Activated CD8-positive, alpha-beta T cell treated with anti-CD3 and anti-CD28 coated beads, Interleukin-2, amount 10 ng/mL, durations not matched to agents 7 days and 5 days (primary cell): ENCODE measurements at regions not wholly inside any gene's neighbourhood (a gene's known extent, or its start where the extent isn't known, plus 50 kb on each side); places are given as distances from the start of the nearest gene placed in this dataset.
"Not testable (repeated sequence)": the region's sequence is repeated elsewhere in the genome, so short reads cannot be mapped to it uniquely, and the experiment has no call there.

Source experiments
- ATAC-seq: fragments of 150-1000 bp; cut with Tn5 transposase; one replicate; pipeline ENCODE4 v1.10.0; 2021; ENCODE audit warnings: moderate library complexity
- CTCF ChIA-PET: fragments of 350-600 bp; sonication (Branson Sonifier 250); formaldehyde crosslinking; loops from one replicate; lab custom pipeline; 2021; ENCODE audit warnings: antibody characterized with exemption; lab: Charles Lee
- POLR2A ChIA-PET: fragments of 350-600 bp; sonication (Branson Sonifier 250); formaldehyde crosslinking; loops from one replicate; lab custom pipeline; 2021; ENCODE audit warnings: antibody characterized with exemption; lab: Charles Lee
- DNase-seq: peaks from one replicate; pipeline ENCODE4 v3.0.0-alpha.2; 2020
- H3K27ac Mint-ChIP-seq: one replicate; pipeline ENCODE4 v1.8.0; 2021; ENCODE audit warnings: mild to moderate bottlenecking, mixed read lengths
- H3K27me3 Mint-ChIP-seq: one replicate; pipeline ENCODE4 v1.8.0; 2021; ENCODE audit warnings: low read depth, mixed read lengths
- H3K36me3 Mint-ChIP-seq: one replicate; pipeline ENCODE4 v1.8.0; 2021; ENCODE audit warnings: low read depth, mixed read lengths
- H3K4me1 Mint-ChIP-seq: one replicate; pipeline ENCODE4 v1.8.0; 2021; ENCODE audit warnings: low read depth, mixed read lengths
- H3K4me3 Mint-ChIP-seq: one replicate; pipeline ENCODE4 v1.8.0; 2021; ENCODE audit warnings: mild to moderate bottlenecking, mixed read lengths
- H3K9me3 Mint-ChIP-seq: one replicate; pipeline ENCODE4 v1.8.0; 2022; ENCODE audit warnings: mixed read lengths; ENCODE audit not compliant: insufficient read depth

- POLR2A ChIA-PET: no interaction called here
- DNase-seq (no peak), ATAC-seq (no peak)
- H3K36me3 Mint-ChIP-seq: no peaks in the 10 kb centered on the region
- H3K9me3 Mint-ChIP-seq: no peaks in the 10 kb centered on the region
- no peaks in the 10 kb centered on the region for H3K4me1 Mint-ChIP-seq
- no peak overlapping the region for H3K27ac Mint-ChIP-seq
- no peaks in the 10 kb centered on the region for H3K27me3 Mint-ChIP-seq
- CTCF ChIA-PET: no interaction called here
- no peak overlapping the region for H3K4me3 Mint-ChIP-seq
These were observed 882.9 kb upstream of the AMELY start for GRCh38 chrY:7794441-7794840.

GRCh38 chrY:7793989-7794388 lies 882.4 kb upstream of the AMELY start:
- DNase-seq (no peak), ATAC-seq (no peak)
- no peaks in the 10 kb centered on the region for H3K27me3 Mint-ChIP-seq
- H3K27ac Mint-ChIP-seq: no peak overlapping the region
- H3K4me3 Mint-ChIP-seq: no peak overlapping the region
- ChIA-PET POLR2A (no interaction called here), CTCF (no interaction called here)
- H3K36me3 Mint-ChIP-seq: no peaks in the 10 kb centered on the region
- no peaks in the 10 kb centered on the region for H3K9me3 Mint-ChIP-seq
- no peaks in the 10 kb centered on the region for H3K4me1 Mint-ChIP-seq

GRCh38 chrY:7792431-7792830 lies 880.9 kb upstream of the AMELY start:
- no peak for DNase-seq
- ChIA-PET POLR2A (no interaction called here), CTCF (no interaction called here)
- no peak overlapping the region for H3K27ac Mint-ChIP-seq
- no peak for ATAC-seq
- H3K4me1 Mint-ChIP-seq: no peaks in the 10 kb centered on the region
- H3K9me3 Mint-ChIP-seq: no peaks in the 10 kb centered on the region
- no peaks in the 10 kb centered on the region for H3K27me3 Mint-ChIP-seq
- H3K36me3 Mint-ChIP-seq: no peaks in the 10 kb centered on the region
- no peak overlapping the region for H3K4me3 Mint-ChIP-seq

- H3K27me3 Mint-ChIP-seq: no peaks in the 10 kb centered on the region
- ChIA-PET CTCF (no interaction called here), POLR2A (no interaction called here)
- H3K27ac Mint-ChIP-seq: no peak overlapping the region
- H3K36me3 Mint-ChIP-seq: no peaks in the 10 kb centered on the region
- ATAC-seq: no peak
- H3K4me1 Mint-ChIP-seq: no peaks in the 10 kb centered on the region
- DNase-seq: no peak
- H3K9me3 Mint-ChIP-seq: no peaks in the 10 kb centered on the region
- H3K4me3 Mint-ChIP-seq: no peak overlapping the region
These were observed 869.9 kb upstream of the AMELY start for GRCh38 chrY:7781501-7781900.

GRCh38 chrY:7775436-7775835 lies 863.9 kb upstream of the AMELY start:
- H3K4me3 Mint-ChIP-seq, CTCF ChIA-PET, POLR2A ChIA-PET, ATAC-seq, H3K9me3 Mint-ChIP-seq, H3K27ac Mint-ChIP-seq, DNase-seq, H3K4me1 Mint-ChIP-seq, H3K27me3 Mint-ChIP-seq, H3K36me3 Mint-ChIP-seq: not testable (repeated sequence)

GRCh38 chrY:7771771-7772170 lies 860.2 kb upstream of the AMELY start:
- no peak for ATAC-seq
- Mint-ChIP-seq H3K4me1 (no peaks in the 10 kb centered on the region), H3K27ac (no peak overlapping the region), H3K4me3 (no peak overlapping the region), H3K36me3 (no peaks in the 10 kb centered on the region), H3K27me3 (no peaks in the 10 kb centered on the region), H3K9me3 (no peaks in the 10 kb centered on the region)
- DNase-seq: no peak
- ChIA-PET POLR2A (no interaction called here), CTCF (no interaction called here)

GRCh38 chrY:7769790-7770375 lies 858.3 kb upstream of the AMELY start:
- no peaks in the 10 kb centered on the region for H3K36me3 Mint-ChIP-seq
- H3K27me3 Mint-ChIP-seq: no peaks in the 10 kb centered on the region
- no peaks in the 10 kb centered on the region for H3K4me1 Mint-ChIP-seq
- DNase-seq: no peak
- ChIA-PET CTCF (no interaction called here), POLR2A (no interaction called here)
- ATAC-seq: no peak
- H3K9me3 Mint-ChIP-seq: no peaks in the 10 kb centered on the region
- H3K4me3 Mint-ChIP-seq: no peak overlapping the region
- no peak overlapping the region for H3K27ac Mint-ChIP-seq

GRCh38 chrY:7768901-7769300 lies 857.3 kb upstream of the AMELY start:
- DNase-seq (no peak), ATAC-seq (no peak)
- no peak overlapping the region for H3K27ac Mint-ChIP-seq
- CTCF ChIA-PET: no interaction called here
- no peaks in the 10 kb centered on the region for H3K36me3 Mint-ChIP-seq
- no peaks in the 10 kb centered on the region for H3K27me3 Mint-ChIP-seq
- no peak overlapping the region for H3K4me3 Mint-ChIP-seq
- POLR2A ChIA-PET: no interaction called here
- H3K9me3 Mint-ChIP-seq: no peaks in the 10 kb centered on the region
- no peaks in the 10 kb centered on the region for H3K4me1 Mint-ChIP-seq

GRCh38 chrY:7753711-7754110 lies 842.2 kb upstream of the AMELY start:
- Mint-ChIP-seq H3K4me3 (no peak overlapping the region), H3K9me3 (no peaks in the 10 kb centered on the region), H3K27ac (no peak overlapping the region), H3K36me3 (no peaks in the 10 kb centered on the region), H3K27me3 (no peaks in the 10 kb centered on the region), H3K4me1 (no peaks in the 10 kb centered on the region)
- ChIA-PET POLR2A (no interaction called here), CTCF (no interaction called here)
- DNase-seq (no peak), ATAC-seq (no peak)

- H3K27ac Mint-ChIP-seq: no peak overlapping the region
- DNase-seq (no peak), ATAC-seq (no peak)
- no peaks in the 10 kb centered on the region for H3K36me3 Mint-ChIP-seq
- no peaks in the 10 kb centered on the region for H3K27me3 Mint-ChIP-seq
- ChIA-PET POLR2A (no interaction called here), CTCF (no interaction called here)
- H3K9me3 Mint-ChIP-seq: no peaks in the 10 kb centered on the region
- no peaks in the 10 kb centered on the region for H3K4me1 Mint-ChIP-seq
- no peak overlapping the region for H3K4me3 Mint-ChIP-seq
These were observed 835.2 kb upstream of the AMELY start for GRCh38 chrY:7746781-7747180.

- Mint-ChIP-seq H3K27ac (no peak overlapping the region), H3K27me3 (no peaks in the 10 kb centered on the region), H3K4me3 (no peak overlapping the region), H3K36me3 (no peaks in the 10 kb centered on the region), H3K4me1 (no peaks in the 10 kb centered on the region), H3K9me3 (no peaks in the 10 kb centered on the region)
- DNase-seq (no peak), ATAC-seq (no peak)
- ChIA-PET CTCF (no interaction called here), POLR2A (no interaction called here)
These were observed 834.0 kb upstream of the AMELY start for GRCh38 chrY:7745581-7745901.

GRCh38 chrY:7744691-7745580 lies 833.4 kb upstream of the AMELY start:
- Mint-ChIP-seq H3K9me3 (no peaks in the 10 kb centered on the region), H3K27ac (no peak overlapping the region), H3K4me3 (no peak overlapping the region), H3K4me1 (no peaks in the 10 kb centered on the region), H3K36me3 (no peaks in the 10 kb centered on the region), H3K27me3 (no peaks in the 10 kb centered on the region)
- ATAC-seq (no peak), DNase-seq (no peak)
- ChIA-PET POLR2A (no interaction called here), CTCF (no interaction called here)
